A673 (cell line): ENCODE measurements at regions not wholly inside any gene's neighbourhood (a gene's known extent, or its start where the extent isn't known, plus 50 kb on each side); places are given as distances from the start of the nearest gene placed in this dataset.

Source experiments
- CTCF ChIP-seq: fragments of 300-800, 200-600 bp; sonication (generic); conservative IDR thresholded peaks from 2 replicates; pipeline ENCODE4 v1.5.1; 2017; ENCODE audit warnings: low read depth, mild to moderate bottlenecking, antibody characterized with exemption, low read length, moderate library complexity, mixed read lengths
- EZH2 ChIP-seq: fragments of 200-600 bp; sonication (generic); IDR thresholded peaks from 2 replicates; pipeline ENCODE4 v1.6.1; 2017; ENCODE audit warnings: borderline replicate concordance, low read depth, mild to moderate bottlenecking, mixed read lengths, antibody characterized with exemption, low read length; ENCODE audit not compliant: poor library complexity, severe bottlenecking

DNA sequence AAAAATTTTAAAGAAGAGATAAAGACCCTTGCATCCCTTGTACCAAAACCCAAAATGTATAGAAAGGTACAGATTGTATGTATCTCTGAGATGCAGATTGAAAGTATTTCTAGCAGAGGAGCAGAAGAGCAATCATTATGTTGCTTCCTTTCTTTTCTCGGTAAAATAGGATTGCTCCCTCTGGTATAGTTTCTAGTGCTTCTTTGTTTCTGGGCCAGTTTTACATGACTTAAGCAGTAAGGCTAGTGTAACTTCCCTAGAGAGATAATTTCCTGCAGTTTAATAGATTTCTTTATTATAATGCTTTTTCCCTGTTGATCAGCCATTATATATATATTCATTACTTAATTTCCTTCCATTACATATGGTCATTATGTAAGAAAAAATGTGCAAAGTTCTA lies 496.2 kb upstream of the RGS18 start:
- TF ChIP-seq CTCF (no peak), EZH2 (no peak)
